ENCODE measurements at regions not wholly inside any gene's neighbourhood (a gene's known extent, or its start where the extent isn't known, plus 50 kb on each side); places are given as distances from the start of the nearest gene placed in this dataset.

- H3K27ac ChIP-seq (ENCODE audit: low read depth, low read length): no peak overlapping the region
- no peaks in the 10 kb centered on the region for H3F3A ChIP-seq (ENCODE audit: control insufficient read depth, insufficient read depth)
- no peak for TF ChIP-seq EZH2phosphoT487 (IDR thresholded peaks at IDR 0.05; ENCODE audit: borderline replicate concordance, low read length)
- TF ChIP-seq CTCF (IDR thresholded peaks at IDR 0.05; ENCODE audit: low read depth, low read length, poor library complexity, severe bottlenecking): no peak
- no peaks in the 10 kb centered on the region for H3K4me1 ChIP-seq (ENCODE audit: control insufficient read depth, low read length)
- no peak overlapping the region for H3K4me2 ChIP-seq (ENCODE audit: low read length)
- no peaks in the 10 kb centered on the region for H3K27me3 ChIP-seq (ENCODE audit: control insufficient read depth, low read length)
- H3K4me3 ChIP-seq (ENCODE audit: low read length): no peak overlapping the region
- H3K79me2 ChIP-seq (ENCODE audit: control insufficient read depth, low read length): no peaks in the 10 kb centered on the region
- no peaks in the 10 kb centered on the region for H3K36me3 ChIP-seq (ENCODE audit: control insufficient read depth, low read length)
- H3K9me3 ChIP-seq (ENCODE audit: control insufficient read depth, insufficient read depth, low read length): no peaks in the 10 kb centered on the region
- no peaks in the 10 kb centered on the region for H3K9me2 ChIP-seq (replicated peaks; ENCODE audit: control insufficient read depth, low read length)
- no peaks in the 10 kb centered on the region for H4K20me1 ChIP-seq (ENCODE audit: control insufficient read depth, insufficient read depth, low read depth, low read length)
Observed at GRCh38 chr2:76684756-76685155, 837.4 kb downstream of the LRRTM4 start.

- Histone ChIP-seq H3K36me3 (ENCODE audit: control insufficient read depth, low read length) (no peaks in the 10 kb centered on the region), H4K20me1 (ENCODE audit: control insufficient read depth, insufficient read depth, low read depth, low read length) (no peaks in the 10 kb centered on the region)
- TF ChIP-seq EZH2phosphoT487 (IDR thresholded peaks at IDR 0.05; ENCODE audit: borderline replicate concordance, low read length): no peak
- TF ChIP-seq CTCF (IDR thresholded peaks at IDR 0.05; ENCODE audit: low read depth, low read length, poor library complexity, severe bottlenecking): no peak
Observed at GRCh38 chr2:76679025-76679396, 843.2 kb downstream of the LRRTM4 start.

GRCh38 chr2:76678383-76679024 is 843.7 kb downstream of the LRRTM4 start:
- no peaks in the 10 kb centered on the region for H3K79me2 ChIP-seq (ENCODE audit: control insufficient read depth, low read length)
- no peaks in the 10 kb centered on the region for H3K9me3 ChIP-seq (ENCODE audit: control insufficient read depth, insufficient read depth, low read length)
- H3K4me3 ChIP-seq (ENCODE audit: low read length): no peak overlapping the region
- no peaks in the 10 kb centered on the region for H3K27me3 ChIP-seq (ENCODE audit: control insufficient read depth, low read length)
- H3K36me3 ChIP-seq (ENCODE audit: control insufficient read depth, low read length): no peaks in the 10 kb centered on the region
- H3F3A ChIP-seq (ENCODE audit: control insufficient read depth, insufficient read depth): no peaks in the 10 kb centered on the region
- no peak overlapping the region for H3K4me2 ChIP-seq (ENCODE audit: low read length)
- H4K20me1 ChIP-seq (ENCODE audit: control insufficient read depth, insufficient read depth, low read depth, low read length): no peaks in the 10 kb centered on the region
- no peak overlapping the region for H3K27ac ChIP-seq (ENCODE audit: low read depth, low read length)
- no peaks in the 10 kb centered on the region for H3K4me1 ChIP-seq (ENCODE audit: control insufficient read depth, low read length)
- TF ChIP-seq CTCF (IDR thresholded peaks at IDR 0.05; ENCODE audit: low read depth, low read length, poor library complexity, severe bottlenecking): no peak
- TF ChIP-seq EZH2phosphoT487 (IDR thresholded peaks at IDR 0.05; ENCODE audit: borderline replicate concordance, low read length): no peak
- no peaks in the 10 kb centered on the region for H3K9me2 ChIP-seq (replicated peaks; ENCODE audit: control insufficient read depth, low read length)

More at GRCh38 chr2:76679025-76679396, 843.2 kb downstream of the LRRTM4 start:
- Histone ChIP-seq H3K4me1 (ENCODE audit: control insufficient read depth, low read length) (no peaks in the 10 kb centered on the region), H3K27ac (ENCODE audit: low read depth, low read length) (no peak overlapping the region), H3K4me2 (ENCODE audit: low read length) (no peak overlapping the region), H3K9me3 (ENCODE audit: control insufficient read depth, insufficient read depth, low read length) (no peaks in the 10 kb centered on the region), H3K27me3 (ENCODE audit: control insufficient read depth, low read length) (no peaks in the 10 kb centered on the region), H3K79me2 (ENCODE audit: control insufficient read depth, low read length) (no peaks in the 10 kb centered on the region), H3F3A (ENCODE audit: control insufficient read depth, insufficient read depth) (no peaks in the 10 kb centered on the region), H3K4me3 (ENCODE audit: low read length) (no peak overlapping the region), H3K9me2 (replicated peaks; ENCODE audit: control insufficient read depth, low read length) (no peaks in the 10 kb centered on the region)
